Superior temporal gyrus (tissue), 1 donor: ENCODE measurements at regions not wholly inside any gene's neighbourhood (a gene's known extent, or its start where the extent isn't known, plus 50 kb on each side); places are given as distances from the start of the nearest gene placed in this dataset.
"Not testable (repeated sequence)": the region's sequence is repeated elsewhere in the genome, so short reads cannot be mapped to it uniquely, and the experiment has no call there.

ENCODE experiments used
- DNase-seq: peaks from one replicate; pipeline ENCODE4 v3.0.0-alpha.2; 2016; ENCODE audit errors: extremely low spot score

GRCh38 chr7:64469673-64470072 lies 93.2 kb downstream of the ZNF680 start:
- no peak for DNase-seq

GRCh38 chr7:64465551-64465950 lies 97.3 kb downstream of the ZNF680 start:
- no peak for DNase-seq

- peak; percentile 76 for DNase-seq
Observed at GRCh38 chr7:64463636-64464375, 99.1 kb downstream of the ZNF680 start.

GRCh38 chr7:64459858-64460257 lies 103.0 kb downstream of the ZNF680 start:
- DNase-seq = not testable (repeated sequence)

GRCh38 chr7:64433590-64433989 lies 119.8 kb downstream of the ZNF736 start:
- DNase-seq = no peak

- no peak for DNase-seq
Observed at GRCh38 chr7:64431838-64432237, 118.1 kb downstream of the ZNF736 start.

GRCh38 chr7:64429232-64429631 lies 115.5 kb downstream of the ZNF736 start:
- no peak for DNase-seq

GRCh38 chr7:64425436-64425835 lies 111.7 kb downstream of the ZNF736 start:
- DNase-seq = not testable (repeated sequence)

- DNase-seq = no peak
Observed at GRCh38 chr7:64407148-64407547, 93.4 kb downstream of the ZNF736 start.
